BJ (cell line): ENCODE measurements at regions not wholly inside any gene's neighbourhood (a gene's known extent, or its start where the extent isn't known, plus 50 kb on each side); places are given as distances from the start of the nearest gene placed in this dataset.
"Not testable (repeated sequence)": the region's sequence is repeated elsewhere in the genome, so short reads cannot be mapped to it uniquely, and the experiment has no call there.

Source experiments
- CTCF ChIA-PET: fragments of 350-600 bp; formaldehyde crosslinking; extraction: SDS; loops from one replicate; lab custom pipeline; 2021; ENCODE audit warnings: antibody characterized with exemption, inconsistent platforms; lab: Yijun Ruan, JAX
- POLR2A ChIA-PET: fragments of 300-600 bp; sonication (Branson Sonifier 250); formaldehyde crosslinking; extraction: SDS; loops from one replicate; lab custom pipeline; 2021; ENCODE audit warnings: antibody characterized with exemption; lab: Charles Lee
- DNase-seq: peaks from one replicate; pipeline ENCODE4 v3.0.0-alpha.2; 2011; ENCODE audit warnings: low read depth
- H3K27me3 ChIP-seq: 2 replicates; pipeline ENCODE4 v1.6.0; 2011; ENCODE audit warnings: low read length; ENCODE audit not compliant: control insufficient read depth, insufficient read depth
- H3K36me3 ChIP-seq: 2 replicates; pipeline ENCODE4 v1.5.1; 2011; ENCODE audit warnings: low read length; ENCODE audit not compliant: control insufficient read depth, insufficient read depth
- H3K4me3 ChIP-seq: 2 replicates; pipeline ENCODE4 v1.5.1; 2011; ENCODE audit warnings: low read depth, mild to moderate bottlenecking, control low read depth, low read length
- CTCF ChIP-seq: IDR thresholded peaks from 2 replicates; pipeline ENCODE4 v1.5.1; 2011; ENCODE audit warnings: low read depth, mild to moderate bottlenecking, control low read depth, inconsistent platforms, low read length, moderate library complexity; ENCODE audit not compliant: insufficient read depth

GRCh38 chr6:144469144-144469575, 184.0 kb downstream of the UTRN start:
- Histone ChIP-seq H3K27me3 (no peaks in the 10 kb centered on the region), H3K4me3 (no peak overlapping the region), H3K36me3 (no peaks in the 10 kb centered on the region; the same call in 1 of the 2 replicates)
- ChIA-PET CTCF (no interaction called here), POLR2A (no interaction called here)
- DNase-seq = no peak
- TF ChIP-seq CTCF = no peak

GRCh38 chr6:144470201-144470600, 185.1 kb downstream of the UTRN start:
- H3K4me3 ChIP-seq, H3K36me3 ChIP-seq, POLR2A ChIA-PET, H3K27me3 ChIP-seq, DNase-seq: not testable (repeated sequence)
- CTCF ChIA-PET = interaction anchor here (0.6 kb wide), 1 partner anchor 1055 kb away, joined by 3 read pairs; no protein-coding TSS in a partner anchor

- H3K4me3 ChIP-seq = no peak overlapping the region
- no peaks in the 10 kb centered on the region for H3K36me3 ChIP-seq
- CTCF ChIA-PET = interaction anchor here (1.4 kb wide), 1 partner anchor 10 kb away, joined by 7 read pairs; no protein-coding TSS in a partner anchor
- TF ChIP-seq CTCF = no peak
- POLR2A ChIA-PET = no interaction called here
- no peak for DNase-seq
- H3K27me3 ChIP-seq = no peaks in the 10 kb centered on the region
Observed at GRCh38 chr6:144471986-144472385, 186.9 kb downstream of the UTRN start.

GRCh38 chr6:144474290-144474689, 189.2 kb downstream of the UTRN start:
- ChIA-PET POLR2A (no interaction called here), CTCF (no interaction called here)
- DNase-seq = no peak
- Histone ChIP-seq H3K36me3 (no peaks in the 10 kb centered on the region), H3K27me3 (no peaks in the 10 kb centered on the region), H3K4me3 (no peak overlapping the region)
- TF ChIP-seq CTCF = no peak

GRCh38 chr6:144474904-144475303, 189.8 kb downstream of the UTRN start:
- ChIA-PET POLR2A (no interaction called here), CTCF (no interaction called here)
- TF ChIP-seq CTCF = no peak
- Histone ChIP-seq H3K27me3 (no peaks in the 10 kb centered on the region), H3K36me3 (no peaks in the 10 kb centered on the region), H3K4me3 (no peak overlapping the region)
- DNase-seq = no peak

GRCh38 chr6:144475411-144475810, 190.3 kb downstream of the UTRN start:
- Histone ChIP-seq H3K27me3 (no peaks in the 10 kb centered on the region), H3K36me3 (no peaks in the 10 kb centered on the region), H3K4me3 (no peak overlapping the region)
- ChIA-PET CTCF (no interaction called here), POLR2A (no interaction called here)
- TF ChIP-seq CTCF = no peak
- DNase-seq = no peak
